Thoracic aorta (tissue), 2 donors: ENCODE measurements at regions not wholly inside any gene's neighbourhood (a gene's known extent, or its start where the extent isn't known, plus 50 kb on each side); places are given as distances from the start of the nearest gene placed in this dataset.

Experiments
- ATAC-seq: fragments of 150-250 bp; one replicate; pipeline ENCODE4 v1.8.0; 2017; ENCODE audit warnings: low read depth; ENCODE audit not compliant: insufficient number of reproducible peaks, low FRiP score
- DNase-seq: peaks from one replicate; pipeline ENCODE4 v3.0.0-alpha.2; 2020; ENCODE audit warnings: low spot score
- H3K27ac ChIP-seq, 2 donors: fragments of 200-600 bp; sonication (generic); 1 replicate in 1 of 2; 2 replicates in 1 of 2; pipeline ENCODE4 v1.5.1; 2016; ENCODE audit warnings: mild to moderate bottlenecking in 2 of 2, moderate library complexity in 2 of 2
- H3K27me3 ChIP-seq: fragments of 200-600 bp; sonication (generic); replicated peaks from 2 replicates; pipeline ENCODE4 v1.6.0; 2016; ENCODE audit warnings: mild to moderate bottlenecking; ENCODE audit not compliant: insufficient read depth
- H3K36me3 ChIP-seq: fragments of 200-600 bp; sonication (generic); one replicate; pipeline ENCODE4 v1.5.1; 2016
- H3K4me1 ChIP-seq, 2 donors: fragments of 200-600 bp; sonication (generic); 1 replicate in 1 of 2; 2 replicates in 1 of 2; pipeline versions ENCODE4 v1.5.1 to v1.6.0; 2016; ENCODE audit warnings: low read depth in 2 of 2, mild to moderate bottlenecking in 1 of 2; ENCODE audit not compliant: control insufficient read depth in 1 of 2
- H3K4me3 ChIP-seq: fragments of 200-600 bp; sonication (generic); 2 replicates; pipeline ENCODE4 v1.5.1; 2016; ENCODE audit warnings: mild to moderate bottlenecking
- H3K9me3 ChIP-seq: fragments of 200-600 bp; sonication (generic); 2 replicates; pipeline ENCODE4 v1.5.1; 2016
- TF ChIP-seq, protein P1 (sequence below): fragments of 200-600 bp; sonication (generic); IDR thresholded peaks from one replicate; pipeline ENCODE4 v1.5.1; 2019; ENCODE audit warnings: antibody characterized with exemption

DNA sequence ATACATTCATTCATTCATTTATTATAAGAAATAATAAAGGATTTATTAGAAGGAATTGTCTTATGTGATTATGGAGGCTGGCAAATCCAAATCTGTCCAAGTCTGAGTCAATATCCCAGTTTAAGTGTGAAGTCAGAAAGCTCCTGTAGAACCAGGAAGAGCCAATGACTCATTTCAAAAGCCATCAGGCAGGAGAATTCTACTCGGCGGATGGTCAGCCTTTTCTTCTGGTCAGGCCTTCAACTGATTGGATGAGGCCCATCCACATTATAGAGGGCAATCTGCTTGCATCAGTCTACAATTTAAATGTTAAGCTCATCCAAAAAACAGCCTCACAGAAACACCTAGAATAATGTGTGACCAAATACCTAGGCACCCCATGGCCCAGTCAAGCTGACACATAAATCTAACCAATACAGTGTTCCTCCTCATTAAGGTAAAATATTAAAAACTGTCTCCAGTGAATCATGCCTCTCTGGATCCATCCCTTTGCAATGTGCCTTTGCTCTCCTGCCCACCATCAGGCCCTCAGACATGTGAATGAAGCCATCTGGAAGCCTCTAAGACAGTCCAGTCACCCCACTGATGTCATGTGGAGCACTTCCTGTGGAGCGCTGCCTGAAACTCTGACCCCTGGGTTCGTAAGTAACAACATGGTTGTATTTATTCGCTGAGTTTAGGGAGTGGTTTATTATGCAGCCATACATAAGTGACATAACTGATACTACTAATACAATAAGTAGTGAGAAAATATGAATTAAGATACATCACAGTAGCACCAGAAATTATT is 69.2 kb upstream of the WSB1 start:
- TF ChIP-seq, protein P1, sequence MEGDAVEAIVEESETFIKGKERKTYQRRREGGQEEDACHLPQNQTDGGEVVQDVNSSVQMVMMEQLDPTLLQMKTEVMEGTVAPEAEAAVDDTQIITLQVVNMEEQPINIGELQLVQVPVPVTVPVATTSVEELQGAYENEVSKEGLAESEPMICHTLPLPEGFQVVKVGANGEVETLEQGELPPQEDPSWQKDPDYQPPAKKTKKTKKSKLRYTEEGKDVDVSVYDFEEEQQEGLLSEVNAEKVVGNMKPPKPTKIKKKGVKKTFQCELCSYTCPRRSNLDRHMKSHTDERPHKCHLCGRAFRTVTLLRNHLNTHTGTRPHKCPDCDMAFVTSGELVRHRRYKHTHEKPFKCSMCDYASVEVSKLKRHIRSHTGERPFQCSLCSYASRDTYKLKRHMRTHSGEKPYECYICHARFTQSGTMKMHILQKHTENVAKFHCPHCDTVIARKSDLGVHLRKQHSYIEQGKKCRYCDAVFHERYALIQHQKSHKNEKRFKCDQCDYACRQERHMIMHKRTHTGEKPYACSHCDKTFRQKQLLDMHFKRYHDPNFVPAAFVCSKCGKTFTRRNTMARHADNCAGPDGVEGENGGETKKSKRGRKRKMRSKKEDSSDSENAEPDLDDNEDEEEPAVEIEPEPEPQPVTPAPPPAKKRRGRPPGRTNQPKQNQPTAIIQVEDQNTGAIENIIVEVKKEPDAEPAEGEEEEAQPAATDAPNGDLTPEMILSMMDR: no peak

DNA sequence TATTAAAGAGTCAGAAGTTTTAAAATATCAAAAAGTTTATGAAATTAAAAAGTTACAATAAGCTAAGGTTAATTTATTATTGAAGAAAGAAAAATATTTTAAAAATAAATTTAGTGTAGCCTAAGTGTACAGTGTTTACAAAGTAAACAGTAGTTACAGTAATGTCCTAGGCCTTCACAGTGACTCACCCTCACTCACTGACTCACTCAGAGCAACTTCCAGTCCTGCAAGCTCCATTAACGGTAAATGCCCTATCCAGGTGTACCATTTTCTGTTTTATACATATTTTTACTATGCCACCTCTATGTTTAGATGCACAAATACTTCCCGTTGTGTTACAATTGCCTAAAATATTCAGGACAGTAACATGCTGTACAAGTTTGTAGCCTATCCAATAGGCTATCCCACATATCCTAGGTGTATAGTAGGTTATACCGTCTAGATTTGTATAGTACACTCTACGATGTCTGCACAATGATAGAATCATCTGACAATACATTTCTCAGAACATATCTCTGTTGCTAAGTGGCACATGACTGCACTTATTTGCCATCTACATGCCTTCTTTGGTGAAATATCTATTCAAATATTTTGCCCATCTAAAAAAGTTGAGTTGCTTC is 67.2 kb upstream of the WSB1 start:
- Histone ChIP-seq H3K9me3 (no peaks in the 10 kb centered on the region), H3K4me1 (no peaks in the 10 kb centered on the region), H3K36me3 (no peaks in the 10 kb centered on the region), H3K4me3 (no peak overlapping the region), H3K27ac (no peak overlapping the region), H3K27me3 (no peaks in the 10 kb centered on the region)
- ATAC-seq (no peak), DNase-seq (no peak)
- TF ChIP-seq, protein P1: no peak

More for the DNA sequence above, 69.2 kb upstream of the WSB1 start:
- H3K36me3 ChIP-seq: no peaks in the 10 kb centered on the region
- H3K27ac ChIP-seq: no peak overlapping the region
- H3K4me3 ChIP-seq: no peak overlapping the region
- no peaks in the 10 kb centered on the region for H3K4me1 ChIP-seq
- no peak for DNase-seq
- H3K9me3 ChIP-seq: no peaks in the 10 kb centered on the region
- no peaks in the 10 kb centered on the region for H3K27me3 ChIP-seq
- no peak for ATAC-seq

DNA sequence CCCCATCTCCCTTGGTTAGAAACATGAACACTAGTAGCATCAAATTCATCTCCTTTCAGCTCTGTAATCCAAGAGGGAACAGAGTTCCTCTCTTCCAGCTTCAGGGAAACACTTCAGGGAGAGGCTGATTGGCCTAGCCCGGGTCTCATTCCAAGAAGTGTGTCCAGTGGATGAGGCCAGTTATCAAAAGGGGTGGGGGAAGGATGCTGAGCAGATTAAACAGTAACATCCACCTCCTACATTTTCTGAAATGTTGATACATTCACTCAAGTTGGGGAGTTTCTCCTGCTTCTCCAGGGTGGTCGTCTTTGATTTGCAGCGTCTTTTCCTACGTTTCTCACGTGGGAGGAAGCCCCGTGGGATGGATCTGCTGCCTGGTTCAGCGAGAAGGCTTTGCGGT is 62.9 kb upstream of the WSB1 start:
- Histone ChIP-seq H3K4me1 (no peaks in the 10 kb centered on the region), H3K27me3 (no peaks in the 10 kb centered on the region), H3K27ac (no peak overlapping the region), H3K4me3 (no peak overlapping the region), H3K36me3 (no peaks in the 10 kb centered on the region), H3K9me3 (no peaks in the 10 kb centered on the region)
- ATAC-seq (no peak), DNase-seq (no peak)
- TF ChIP-seq, protein P1: no peak

DNA sequence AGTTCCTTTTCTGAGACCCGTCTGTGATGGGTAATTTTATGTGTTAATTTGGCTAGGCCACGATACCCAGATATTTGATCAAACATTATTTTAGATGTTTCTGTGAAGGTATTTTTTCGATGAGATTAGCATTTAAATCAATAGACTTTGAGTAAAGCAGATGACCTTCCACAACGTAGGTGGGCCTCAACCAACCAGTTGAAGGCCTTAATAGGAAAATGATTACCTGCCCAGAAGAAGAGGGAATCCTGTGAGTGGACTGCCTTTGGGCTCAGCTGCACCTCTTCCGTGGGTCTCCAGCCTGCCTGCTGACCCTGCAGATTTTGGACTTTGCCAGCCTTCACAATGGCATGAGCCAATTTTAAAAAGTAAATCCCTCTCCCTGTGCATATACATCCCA is 61.6 kb upstream of the WSB1 start:
- ATAC-seq (no peak), DNase-seq (no peak)
- no peaks in the 10 kb centered on the region for H3K4me1 ChIP-seq
- TF ChIP-seq, protein P1: no peak
- no peak overlapping the region for H3K27ac ChIP-seq
- H3K4me3 ChIP-seq: no peak overlapping the region
- no peaks in the 10 kb centered on the region for H3K9me3 ChIP-seq
- H3K27me3 ChIP-seq: no peaks in the 10 kb centered on the region
- no peaks in the 10 kb centered on the region for H3K36me3 ChIP-seq

DNA sequence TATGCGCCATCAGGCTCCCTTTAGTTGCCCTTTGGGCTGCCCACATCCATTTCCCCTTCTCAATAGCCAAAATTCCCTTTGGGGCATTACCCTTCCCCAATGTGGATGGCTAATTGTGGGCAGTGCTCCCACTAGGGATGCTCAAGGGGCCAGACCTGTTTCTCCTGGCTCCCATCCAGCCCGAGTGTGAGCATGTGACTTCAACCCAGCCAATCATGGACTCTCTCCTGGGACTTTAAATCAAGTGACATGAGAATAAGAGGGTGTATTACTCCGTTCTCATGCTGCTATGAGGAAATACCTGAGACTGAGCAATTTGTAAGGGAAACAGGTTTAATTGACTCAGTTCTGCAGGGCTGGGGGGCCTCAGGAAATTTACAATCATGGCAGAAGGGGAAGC is 60.9 kb upstream of the WSB1 start:
- Histone ChIP-seq H3K27me3 (no peaks in the 10 kb centered on the region), H3K4me1 (no peaks in the 10 kb centered on the region), H3K36me3 (no peaks in the 10 kb centered on the region), H3K27ac (no peak overlapping the region), H3K4me3 (no peak overlapping the region), H3K9me3 (no peaks in the 10 kb centered on the region)
- TF ChIP-seq, protein P1: no peak
- no peak for ATAC-seq
- DNase-seq: no peak
